ENCODE measurements at regions not wholly inside any gene's neighbourhood (a gene's known extent, or its start where the extent isn't known, plus 50 kb on each side); places are given as distances from the start of the nearest gene placed in this dataset.

DNA sequence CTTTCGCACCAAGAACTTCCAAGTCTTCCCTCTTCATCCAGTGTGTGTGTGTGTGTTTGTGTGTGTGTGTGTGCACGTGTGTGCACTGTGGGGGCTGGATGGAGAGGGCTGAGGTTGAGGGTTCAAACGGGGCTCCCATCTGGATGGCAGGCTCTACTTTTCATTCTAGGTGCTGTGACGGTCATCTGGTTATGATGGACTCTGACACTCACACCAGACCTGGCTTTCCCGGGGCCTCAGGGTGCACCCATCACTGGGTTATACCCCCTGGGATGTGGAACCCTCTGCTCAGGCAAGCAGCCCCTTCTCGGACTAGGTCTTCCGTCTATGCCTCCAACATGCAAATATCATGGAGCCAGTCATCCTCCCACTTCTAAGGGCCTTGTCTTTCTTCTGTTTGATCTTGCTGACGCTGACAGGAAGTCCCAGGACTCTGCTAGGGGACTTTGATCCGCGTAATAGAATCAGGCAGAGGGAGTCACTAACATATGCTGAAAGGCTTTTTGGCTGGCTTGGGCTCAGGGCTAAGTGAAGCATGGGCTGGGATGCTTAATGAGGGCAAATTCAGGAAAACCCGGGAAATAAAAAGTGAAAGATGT is 313.6 kb downstream of the CDC5L start:
- H3K27me3 ChIP-seq (ENCODE audit: control insufficient read depth, extremely low read depth, insufficient read depth, low read length) = no peaks in the 10 kb centered on the region
- FAIRE-seq = no peak
- H3K9me1 ChIP-seq (ENCODE audit: control insufficient read depth, extremely low read depth, insufficient read depth, low read length) = no peaks in the 10 kb centered on the region
- no peak overlapping the region for H3K4me3 ChIP-seq (ENCODE audit: control insufficient read depth in 2 of 3, extremely low read depth in 1 of 3, insufficient read depth in 2 of 3, low read depth in 1 of 3, low read length in 3 of 3)
- no peaks in the 10 kb centered on the region for H3K4me1 ChIP-seq (ENCODE audit: control insufficient read depth, extremely low read depth, insufficient read depth, low read length)
- no peak overlapping the region for H3K27ac ChIP-seq (ENCODE audit: control insufficient read depth, insufficient read depth, low read length)
- H4K20me1 ChIP-seq (ENCODE audit: control insufficient read depth, extremely low read depth, insufficient read depth, low read length) = no peaks in the 10 kb centered on the region
- no peaks in the 10 kb centered on the region for H3K9me3 ChIP-seq (ENCODE audit: control insufficient read depth, low read depth, low read length)
- no peak overlapping the region for H3K4me2 ChIP-seq (ENCODE audit: control insufficient read depth, extremely low read depth, insufficient read depth, low read depth, low read length)
- no peak overlapping the region for H3K9ac ChIP-seq (ENCODE audit: control insufficient read depth, extremely low read depth, insufficient read depth, low read length)
- TF ChIP-seq EZH2 (IDR thresholded peaks at IDR 0.05; ENCODE audit: low read length) = no peak
- TF ChIP-seq, protein P1, sequence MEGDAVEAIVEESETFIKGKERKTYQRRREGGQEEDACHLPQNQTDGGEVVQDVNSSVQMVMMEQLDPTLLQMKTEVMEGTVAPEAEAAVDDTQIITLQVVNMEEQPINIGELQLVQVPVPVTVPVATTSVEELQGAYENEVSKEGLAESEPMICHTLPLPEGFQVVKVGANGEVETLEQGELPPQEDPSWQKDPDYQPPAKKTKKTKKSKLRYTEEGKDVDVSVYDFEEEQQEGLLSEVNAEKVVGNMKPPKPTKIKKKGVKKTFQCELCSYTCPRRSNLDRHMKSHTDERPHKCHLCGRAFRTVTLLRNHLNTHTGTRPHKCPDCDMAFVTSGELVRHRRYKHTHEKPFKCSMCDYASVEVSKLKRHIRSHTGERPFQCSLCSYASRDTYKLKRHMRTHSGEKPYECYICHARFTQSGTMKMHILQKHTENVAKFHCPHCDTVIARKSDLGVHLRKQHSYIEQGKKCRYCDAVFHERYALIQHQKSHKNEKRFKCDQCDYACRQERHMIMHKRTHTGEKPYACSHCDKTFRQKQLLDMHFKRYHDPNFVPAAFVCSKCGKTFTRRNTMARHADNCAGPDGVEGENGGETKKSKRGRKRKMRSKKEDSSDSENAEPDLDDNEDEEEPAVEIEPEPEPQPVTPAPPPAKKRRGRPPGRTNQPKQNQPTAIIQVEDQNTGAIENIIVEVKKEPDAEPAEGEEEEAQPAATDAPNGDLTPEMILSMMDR (optimal IDR thresholded peaks at IDR 0.05 in 1 of 3, IDR thresholded peaks at IDR 0.05 in 1 of 3, conservative IDR thresholded peaks at IDR 0.05 in 1 of 3; ENCODE audit: extremely low read depth in 1 of 3, insufficient read depth in 2 of 3, low read length in 3 of 3) = no peak
- no peaks in the 10 kb centered on the region for H3K36me3 ChIP-seq (ENCODE audit: control insufficient read depth in 2 of 2, extremely low read depth in 1 of 2, insufficient read depth in 2 of 2, low read length in 2 of 2)
- no peak overlapping the region for H2AFZ ChIP-seq (ENCODE audit: control insufficient read depth, low read length)
- dilution Hi-C loops (cut with MboI; ENCODE audit: extremely low pct_ligation_motif_present, low sequenced_read_pairs) = no loop called here
- DNase-seq (ENCODE audit: low read depth, low spot score) = no peak
- no peaks in the 10 kb centered on the region for H3K79me2 ChIP-seq (ENCODE audit: control insufficient read depth, insufficient read depth, low read length)

DNA sequence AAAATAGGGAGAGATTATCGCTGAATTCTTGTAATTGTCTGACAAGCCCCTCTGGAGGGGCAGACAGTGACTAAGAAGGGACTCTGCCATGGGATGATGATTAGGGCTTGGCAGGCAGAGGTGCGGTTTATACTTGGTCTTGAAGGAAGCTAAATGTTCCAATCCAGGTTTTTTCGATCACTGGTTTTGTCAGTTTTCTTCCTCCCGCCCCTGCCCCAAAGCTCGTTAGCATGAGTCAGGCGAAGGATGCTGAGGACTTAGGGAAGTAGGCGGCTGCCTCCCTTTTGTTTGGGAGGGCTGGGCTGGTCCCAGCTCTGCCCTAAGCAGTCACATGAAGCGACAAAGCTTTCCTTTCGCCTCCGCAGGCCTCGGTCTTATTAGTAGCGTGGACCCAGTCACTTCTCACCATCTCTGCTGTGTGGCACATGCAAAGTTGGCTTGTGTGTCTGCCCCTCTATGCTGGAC is 314.2 kb downstream of the CDC5L start:
- H3K4me3 ChIP-seq (ENCODE audit: control insufficient read depth in 2 of 3, extremely low read depth in 1 of 3, insufficient read depth in 2 of 3, low read depth in 1 of 3, low read length in 3 of 3) = no peak overlapping the region
- no peaks in the 10 kb centered on the region for H3K36me3 ChIP-seq (ENCODE audit: control insufficient read depth in 2 of 2, extremely low read depth in 1 of 2, insufficient read depth in 2 of 2, low read length in 2 of 2)
- DNase-seq (ENCODE audit: low read depth, low spot score) (no peak), FAIRE-seq (no peak)
- H3K9ac ChIP-seq (ENCODE audit: control insufficient read depth, extremely low read depth, insufficient read depth, low read length) = no peak overlapping the region
- no peak overlapping the region for H3K4me2 ChIP-seq (ENCODE audit: control insufficient read depth, extremely low read depth, insufficient read depth, low read depth, low read length)
- no peaks in the 10 kb centered on the region for H3K27me3 ChIP-seq (ENCODE audit: control insufficient read depth, extremely low read depth, insufficient read depth, low read length)
- no peaks in the 10 kb centered on the region for H4K20me1 ChIP-seq (ENCODE audit: control insufficient read depth, extremely low read depth, insufficient read depth, low read length)
- H3K79me2 ChIP-seq (ENCODE audit: control insufficient read depth, insufficient read depth, low read length) = no peaks in the 10 kb centered on the region
- no peaks in the 10 kb centered on the region for H3K4me1 ChIP-seq (ENCODE audit: control insufficient read depth, extremely low read depth, insufficient read depth, low read length)
- H3K9me3 ChIP-seq (ENCODE audit: control insufficient read depth, low read depth, low read length) = no peaks in the 10 kb centered on the region
- H3K9me1 ChIP-seq (ENCODE audit: control insufficient read depth, extremely low read depth, insufficient read depth, low read length) = no peaks in the 10 kb centered on the region
- no peak overlapping the region for H2AFZ ChIP-seq (ENCODE audit: control insufficient read depth, low read length)
- TF ChIP-seq, protein P1 (optimal IDR thresholded peaks at IDR 0.05 in 1 of 3, IDR thresholded peaks at IDR 0.05 in 1 of 3, conservative IDR thresholded peaks at IDR 0.05 in 1 of 3; ENCODE audit: extremely low read depth in 1 of 3, insufficient read depth in 2 of 3, low read length in 3 of 3) = no peak
- TF ChIP-seq EZH2 (IDR thresholded peaks at IDR 0.05; ENCODE audit: low read length) = no peak
- H3K27ac ChIP-seq (ENCODE audit: control insufficient read depth, insufficient read depth, low read length) = no peak overlapping the region
- dilution Hi-C loops (cut with MboI; ENCODE audit: extremely low pct_ligation_motif_present, low sequenced_read_pairs) = no loop called here
